Retinal pigment epithelial cell (primary cell): ENCODE measurements at regions not wholly inside any gene's neighbourhood (a gene's known extent, or its start where the extent isn't known, plus 50 kb on each side); places are given as distances from the start of the nearest gene placed in this dataset.

Experiments used
- DNase-seq: peaks from one replicate; pipeline ENCODE4 v3.0.0-alpha.2; 2010; ENCODE audit warnings: low read depth
- H3K4me3 ChIP-seq: 2 replicates; pipeline ENCODE4 v1.5.1; 2011; ENCODE audit warnings: mild to moderate bottlenecking, low read length, control low read depth, moderate library complexity
- TF ChIP-seq, protein P1 (sequence below): conservative IDR thresholded peaks from 2 replicates; pipeline ENCODE4 v1.5.1; 2011; ENCODE audit warnings: low read depth, low read length, control low read depth, inconsistent platforms

DNA sequence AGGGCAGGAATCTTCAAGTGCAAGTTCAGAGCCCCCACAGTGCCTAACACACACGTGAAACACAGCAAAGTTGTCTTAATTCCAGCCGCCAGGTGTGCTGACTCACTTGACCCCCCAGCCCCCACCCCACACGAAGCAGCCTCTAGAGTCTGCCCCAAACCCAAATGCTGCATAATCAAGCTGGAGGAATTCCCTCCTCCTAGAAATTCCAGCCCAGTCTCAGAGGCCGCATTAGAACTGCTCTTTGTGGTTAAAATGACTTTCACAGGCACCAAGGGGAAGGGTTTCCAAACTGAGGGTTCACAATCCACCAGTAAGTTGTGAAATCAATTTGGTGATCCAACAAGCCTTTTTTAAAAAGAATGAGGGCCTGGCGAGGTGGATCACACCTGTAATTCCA lies 67.0 kb upstream of the PLXNA4 start:
- TF ChIP-seq, protein P1, sequence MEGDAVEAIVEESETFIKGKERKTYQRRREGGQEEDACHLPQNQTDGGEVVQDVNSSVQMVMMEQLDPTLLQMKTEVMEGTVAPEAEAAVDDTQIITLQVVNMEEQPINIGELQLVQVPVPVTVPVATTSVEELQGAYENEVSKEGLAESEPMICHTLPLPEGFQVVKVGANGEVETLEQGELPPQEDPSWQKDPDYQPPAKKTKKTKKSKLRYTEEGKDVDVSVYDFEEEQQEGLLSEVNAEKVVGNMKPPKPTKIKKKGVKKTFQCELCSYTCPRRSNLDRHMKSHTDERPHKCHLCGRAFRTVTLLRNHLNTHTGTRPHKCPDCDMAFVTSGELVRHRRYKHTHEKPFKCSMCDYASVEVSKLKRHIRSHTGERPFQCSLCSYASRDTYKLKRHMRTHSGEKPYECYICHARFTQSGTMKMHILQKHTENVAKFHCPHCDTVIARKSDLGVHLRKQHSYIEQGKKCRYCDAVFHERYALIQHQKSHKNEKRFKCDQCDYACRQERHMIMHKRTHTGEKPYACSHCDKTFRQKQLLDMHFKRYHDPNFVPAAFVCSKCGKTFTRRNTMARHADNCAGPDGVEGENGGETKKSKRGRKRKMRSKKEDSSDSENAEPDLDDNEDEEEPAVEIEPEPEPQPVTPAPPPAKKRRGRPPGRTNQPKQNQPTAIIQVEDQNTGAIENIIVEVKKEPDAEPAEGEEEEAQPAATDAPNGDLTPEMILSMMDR: no peak
- no peak overlapping the region for H3K4me3 ChIP-seq
- no peak for DNase-seq

DNA sequence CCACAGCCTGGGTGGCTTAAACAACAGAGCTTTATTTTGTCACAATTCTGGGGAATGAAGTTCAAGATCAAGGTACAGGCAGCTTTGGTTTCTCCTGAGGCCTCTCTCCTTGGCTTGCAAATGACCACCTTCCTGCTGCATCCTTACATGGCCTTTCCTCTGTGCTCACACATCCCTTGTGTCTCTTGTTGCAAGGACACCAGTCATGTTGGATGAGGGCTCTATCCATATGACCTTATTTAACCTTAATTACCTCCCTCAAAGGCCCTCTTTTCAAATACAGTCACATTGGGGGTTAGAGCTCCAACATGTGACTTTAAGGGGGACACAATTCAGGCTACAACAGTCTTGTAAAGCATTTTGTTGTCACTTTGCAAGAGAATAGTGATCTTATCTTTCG lies 65.0 kb upstream of the PLXNA4 start:
- TF ChIP-seq, protein P1: no peak
- H3K4me3 ChIP-seq: no peak overlapping the region
- DNase-seq: no peak

DNA sequence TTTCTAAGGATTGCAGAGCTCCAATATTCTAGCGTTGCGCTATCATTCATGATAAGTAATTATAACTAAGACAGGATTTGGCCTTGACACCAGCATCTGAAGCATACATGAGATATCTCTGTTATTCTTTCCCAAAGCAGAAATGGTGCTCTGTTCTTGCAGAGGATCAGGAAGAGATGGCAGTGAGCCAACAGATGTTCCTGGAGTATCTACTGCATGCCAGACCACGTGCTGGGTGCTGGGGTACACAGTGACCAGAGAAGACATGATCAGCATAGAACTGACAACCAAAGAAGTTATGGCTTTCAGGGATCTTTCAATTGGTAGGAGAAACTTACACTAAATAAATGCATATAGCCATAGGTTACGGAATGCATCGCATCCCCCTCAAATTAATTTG lies 63.7 kb upstream of the PLXNA4 start:
- H3K4me3 ChIP-seq: no peak overlapping the region
- TF ChIP-seq, protein P1: no peak
- DNase-seq: no peak

DNA sequence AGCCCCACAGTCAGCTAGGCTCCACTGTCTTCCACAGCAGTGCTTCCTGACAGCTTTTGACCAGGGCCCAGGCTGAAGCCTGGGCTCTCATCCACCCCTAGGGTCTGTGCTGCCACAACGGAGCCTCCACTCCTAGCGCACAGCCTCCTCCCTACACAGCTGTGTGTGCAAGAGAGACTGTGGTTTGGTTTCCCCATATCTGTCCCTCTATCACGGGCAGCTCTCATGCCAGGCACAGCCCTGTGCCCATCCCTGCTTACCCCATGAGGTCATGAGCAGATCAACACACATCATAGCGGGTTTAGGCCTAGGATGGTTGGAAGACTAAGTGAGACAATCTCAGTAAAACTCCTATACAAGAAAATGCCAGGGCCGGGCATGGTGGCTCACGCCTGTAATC lies 61.7 kb upstream of the PLXNA4 start:
- TF ChIP-seq, protein P1: no peak
- no peak for DNase-seq
- no peak overlapping the region for H3K4me3 ChIP-seq

DNA sequence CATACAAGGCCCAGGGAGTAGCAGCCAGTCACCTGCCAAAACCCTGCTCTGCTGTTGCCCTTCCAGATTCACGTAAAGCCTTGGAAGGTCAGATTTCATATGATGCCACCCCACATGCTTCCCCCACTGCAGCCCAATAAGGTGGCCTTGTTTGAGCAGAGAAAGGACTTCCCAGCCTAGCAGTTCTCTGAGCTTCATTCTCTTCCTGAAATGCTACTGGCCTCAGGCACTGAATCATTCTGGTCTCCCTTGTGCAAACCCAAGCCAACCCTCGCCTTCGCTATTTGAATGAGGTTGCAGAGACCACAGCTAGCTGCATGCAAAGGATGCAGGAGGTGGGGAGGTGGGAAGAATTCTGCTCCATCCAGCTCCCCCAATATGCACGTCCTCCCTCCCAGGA lies 60.3 kb upstream of the PLXNA4 start:
- TF ChIP-seq, protein P1: no peak
- H3K4me3 ChIP-seq: no peak overlapping the region
- no peak for DNase-seq

DNA sequence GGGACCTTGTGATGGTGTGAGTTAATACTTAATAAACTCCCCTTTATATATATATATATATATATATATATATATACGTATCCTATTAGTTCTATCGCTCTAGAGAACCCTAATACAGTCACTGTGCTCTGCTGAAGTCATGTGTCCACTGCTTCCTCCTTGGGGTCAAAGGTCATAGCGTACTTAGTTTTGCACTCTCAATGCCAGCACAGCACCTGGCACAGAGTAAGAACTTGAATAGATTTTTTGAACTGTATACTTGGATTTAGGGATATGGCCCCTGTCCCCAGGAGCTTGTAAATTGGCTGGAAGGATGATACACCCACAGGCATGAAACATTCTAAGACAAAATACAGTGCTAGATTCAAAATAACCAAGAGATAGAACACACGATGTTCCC lies 58.9 kb upstream of the PLXNA4 start:
- TF ChIP-seq, protein P1: no peak
- H3K4me3 ChIP-seq: no peak overlapping the region
- no peak for DNase-seq

DNA sequence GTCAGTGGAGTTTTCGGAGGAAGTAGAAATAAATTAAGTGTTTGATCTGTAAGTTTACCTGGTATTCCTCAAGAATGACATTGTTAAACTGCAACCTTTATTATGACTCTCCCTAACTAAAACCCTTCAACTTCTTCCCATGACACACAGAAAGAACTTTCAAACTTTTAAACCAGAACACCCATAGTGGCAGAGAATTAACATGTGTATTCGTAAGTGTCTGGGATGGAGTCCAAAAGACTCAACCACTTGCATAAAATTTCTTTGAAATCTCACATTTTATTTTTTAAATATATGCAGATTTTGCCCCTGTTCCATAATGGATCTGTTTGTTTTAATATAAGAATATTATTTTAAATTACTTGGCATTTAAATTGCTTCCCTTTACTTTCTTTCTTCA lies 54.6 kb upstream of the PLXNA4 start:
- H3K4me3 ChIP-seq: no peak overlapping the region
- TF ChIP-seq, protein P1: no peak
- DNase-seq: no peak
